Esophagus squamous epithelium (tissue), 4 donors: ENCODE measurements at regions not wholly inside any gene's neighbourhood (a gene's known extent, or its start where the extent isn't known, plus 50 kb on each side); places are given as distances from the start of the nearest gene placed in this dataset.

Source experiments
- CTCF ChIP-seq, 6 experiments: fragments of 450-650 bp in 4 of 6; fragments of 200-600 bp in 2 of 6; sonication (generic) in 2 of 6; IDR thresholded peaks; one replicate each; pipeline ENCODE4 v1.5.1; 2016 to 2019; ENCODE audit warnings: antibody characterized with exemption in 6 of 6, mild to moderate bottlenecking in 4 of 6, moderate library complexity in 4 of 6
- POLR2A ChIP-seq, 4 donors: fragments of 450-650 bp; IDR thresholded peaks; one replicate each; pipeline ENCODE4 v1.6.1; 2017; ENCODE audit warnings: antibody characterized with exemption in 4 of 4, mild to moderate bottlenecking in 4 of 4, moderate library complexity in 3 of 4

- TF ChIP-seq CTCF (IDR thresholded peaks at IDR 0.05) = no peak
- TF ChIP-seq POLR2A (IDR thresholded peaks at IDR 0.05) = no peak
Measured at GRCh38 chr18:65288908-65289307, 461.9 kb upstream of the CDH7 start.
